Heart left ventricle (tissue), 16 donors: ENCODE measurements at regions not wholly inside any gene's neighbourhood (a gene's known extent, or its start where the extent isn't known, plus 50 kb on each side); places are given as distances from the start of the nearest gene placed in this dataset.

Source experiments
- ATAC-seq, 4 donors: fragments of 200-7000 bp; cut with Tn5 transposase; one replicate each; pipeline ENCODE4 v1.9.1; 2020 to 2022; ENCODE audit warnings: moderate library complexity in 4 of 4, mild to moderate bottlenecking in 3 of 4, moderate number of reproducible peaks in 1 of 4
- DNase-seq, 5 donors: peaks; one replicate each; pipeline ENCODE4 v3.0.0-alpha.2; 2020
- H3K27ac ChIP-seq, 12 donors: fragments of 200-600 bp; sonication (generic) in 4 of 12; one replicate each; pipeline versions ENCODE4 v1.5.0 to v1.8.0; 2016 to 2022; ENCODE audit warnings: mild to moderate bottlenecking in 2 of 12
- H3K27me3 ChIP-seq, 9 donors: fragments of 200-600 bp; sonication (generic) in 2 of 9; one replicate each; pipeline versions ENCODE4 v1.5.1 to v1.8.0; 2016 to 2022; ENCODE audit warnings: mild to moderate bottlenecking in 3 of 9
- H3K36me3 ChIP-seq, 9 donors: fragments of 200-600 bp; sonication (generic) in 2 of 9; one replicate each; pipeline versions ENCODE4 v1.5.0 to v1.8.0; 2018 to 2022; ENCODE audit warnings: mild to moderate bottlenecking in 2 of 9
- H3K4me1 ChIP-seq, 12 donors: fragments of 200-600 bp; sonication (generic) in 4 of 12; one replicate each; pipeline versions ENCODE4 v1.5.0 to v1.8.0; 2016 to 2022; ENCODE audit warnings: mild to moderate bottlenecking in 3 of 12
- H3K4me3 ChIP-seq, 12 donors: fragments of 200-600 bp; sonication (generic) in 4 of 12; one replicate each; pipeline versions ENCODE4 v1.5.0 to v1.8.0; 2017 to 2022; ENCODE audit warnings: mild to moderate bottlenecking in 9 of 12, moderate library complexity in 4 of 12
- H3K9me3 ChIP-seq, 12 donors: fragments of 200-600 bp; sonication (generic) in 4 of 12; one replicate each; pipeline versions ENCODE4 v1.5.0 to v1.8.0; 2016 to 2022; ENCODE audit warnings: mild to moderate bottlenecking in 1 of 12
- POLR2A ChIP-seq, 2 donors: fragments of 450-650 bp; IDR thresholded peaks; one replicate each; pipeline ENCODE4 v1.6.1; 2017; ENCODE audit warnings: antibody characterized with exemption in 2 of 2, mild to moderate bottlenecking in 2 of 2, moderate library complexity in 2 of 2
- WGBS, 4 donors: extraction: QIAGEN DNeasy Blood & Tissue Kit in 2 of 4; methylation state at CpG; one replicate each; pipeline versions ENCODE4 v1.1.5 to v1.1.7; 2013 to 2018; 5-methylcytosine and 5-hydroxymethylcytosine counted together
- intact Hi-C, 10 donors: fragments of 100-400 bp; cut with DNase I; formaldehyde crosslinking; loops; one replicate each; pipeline versions ENCODE4 v1.11.1 to v1.14.2; 2022
- TF ChIP-seq, protein P1 (sequence below), 12 donors: fragments of 200-600 bp; sonication (generic) in 4 of 12; IDR thresholded peaks; one replicate each; pipeline versions ENCODE4 v1.5.0 to v1.8.0; 2018 to 2022; ENCODE audit warnings: antibody characterized with exemption in 12 of 12, mild to moderate bottlenecking in 5 of 12
- donor health status: ischemic (EF 13 %, LVEDD 7.1; RV severe dilation, severe dysfunction).
- donor health status: healthy with polysubstance abuse.
- donor health status: DM: no; HTN: yes; CAD: no.
- donor health status: DM: no; HTN: no; CAD: no.
- donor health status: ischemic (EF 25% LVEDD 6.9; RV normal size, moderate dysfunction).
- donor health status: ischemic (EF 25% LVEDD 5.7; RV mildly dilated, moderate dysfunction).
- donor health status: healthy.
- donor health status: DM: yes; HTN: yes; CAD: no.
- donor health status: ischemic (EF 35%, LVEDD 5.7; RV mildly dilated, moderate dysfunction).
- donor health status: nonischemic (EF 11% LVEDD 7.7; RV severe dilation, severe dysfunction).
- donor health status: DM: yes; HTN: yes; CAD: no.
- donor health status: PGD.
- donor health status: ischemic (EF 29% LVEDD 5.4; RV normal size, mild dysfunction).
- donor health status: nonischemic (EF 23%, LVEDD 6.1; RV moderate dilation, normal function).

GRCh38 chr16:35365675-35366074, 1906.3 kb downstream of the TP53TG3F start:
- WGBS, 4 donors, result 49 to 77% (median 60%) methylated on average over 2 of the region's 2 CpGs
- intact Hi-C loops, result loop anchor here in 2 of 10 donors (10.0 kb wide), 2 partner anchors 61 to 369 kb away; no protein-coding TSS in a partner anchor
- Histone ChIP-seq H3K9me3 (no peaks in the 10 kb centered on the region), H3K27me3 (no peaks in the 10 kb centered on the region), H3K4me1 (no peaks in the 10 kb centered on the region), H3K36me3 (no peaks in the 10 kb centered on the region), H3K4me3 (no peak overlapping the region), H3K27ac (no peak overlapping the region)
- no peak for TF ChIP-seq POLR2A (IDR thresholded peaks at IDR 0.05)
- ATAC-seq, result no peak
- no peak for DNase-seq

DNA sequence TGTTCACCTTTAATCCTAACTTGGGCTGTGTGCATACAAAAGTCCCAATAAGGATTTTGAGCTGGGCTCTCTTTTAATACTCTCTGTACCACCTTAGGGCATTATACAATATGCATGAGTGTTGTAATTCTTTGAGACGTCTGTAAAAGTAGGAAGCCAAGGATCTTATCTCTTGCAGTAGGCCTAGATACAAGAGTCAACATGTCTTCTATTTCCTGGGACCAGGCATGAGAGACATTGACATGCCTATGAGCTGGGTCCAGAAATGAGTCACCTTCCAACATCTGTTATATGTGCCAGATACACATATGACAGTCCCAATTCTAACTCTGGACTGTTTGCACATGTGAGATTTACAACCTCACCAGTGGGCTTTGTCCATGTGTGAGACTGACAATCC, 1911.2 kb downstream of the TP53TG3F start:
- Histone ChIP-seq H3K4me3 (no peak overlapping the region), H3K36me3 (no peaks in the 10 kb centered on the region), H3K9me3 (no peaks in the 10 kb centered on the region), H3K4me1 (no peaks in the 10 kb centered on the region), H3K27me3 (no peaks in the 10 kb centered on the region), H3K27ac (no peak overlapping the region)
- DNase-seq (no peak), ATAC-seq (no peak)
- intact Hi-C loops, result no loop called here
- TF ChIP-seq POLR2A (IDR thresholded peaks at IDR 0.05), result no peak
- TF ChIP-seq, protein P1, sequence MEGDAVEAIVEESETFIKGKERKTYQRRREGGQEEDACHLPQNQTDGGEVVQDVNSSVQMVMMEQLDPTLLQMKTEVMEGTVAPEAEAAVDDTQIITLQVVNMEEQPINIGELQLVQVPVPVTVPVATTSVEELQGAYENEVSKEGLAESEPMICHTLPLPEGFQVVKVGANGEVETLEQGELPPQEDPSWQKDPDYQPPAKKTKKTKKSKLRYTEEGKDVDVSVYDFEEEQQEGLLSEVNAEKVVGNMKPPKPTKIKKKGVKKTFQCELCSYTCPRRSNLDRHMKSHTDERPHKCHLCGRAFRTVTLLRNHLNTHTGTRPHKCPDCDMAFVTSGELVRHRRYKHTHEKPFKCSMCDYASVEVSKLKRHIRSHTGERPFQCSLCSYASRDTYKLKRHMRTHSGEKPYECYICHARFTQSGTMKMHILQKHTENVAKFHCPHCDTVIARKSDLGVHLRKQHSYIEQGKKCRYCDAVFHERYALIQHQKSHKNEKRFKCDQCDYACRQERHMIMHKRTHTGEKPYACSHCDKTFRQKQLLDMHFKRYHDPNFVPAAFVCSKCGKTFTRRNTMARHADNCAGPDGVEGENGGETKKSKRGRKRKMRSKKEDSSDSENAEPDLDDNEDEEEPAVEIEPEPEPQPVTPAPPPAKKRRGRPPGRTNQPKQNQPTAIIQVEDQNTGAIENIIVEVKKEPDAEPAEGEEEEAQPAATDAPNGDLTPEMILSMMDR (IDR thresholded peaks at IDR 0.05), result no peak
- 53 to 83% (median 70%) methylated on average over 1 of the region's 1 CpG for WGBS, 4 donors

DNA sequence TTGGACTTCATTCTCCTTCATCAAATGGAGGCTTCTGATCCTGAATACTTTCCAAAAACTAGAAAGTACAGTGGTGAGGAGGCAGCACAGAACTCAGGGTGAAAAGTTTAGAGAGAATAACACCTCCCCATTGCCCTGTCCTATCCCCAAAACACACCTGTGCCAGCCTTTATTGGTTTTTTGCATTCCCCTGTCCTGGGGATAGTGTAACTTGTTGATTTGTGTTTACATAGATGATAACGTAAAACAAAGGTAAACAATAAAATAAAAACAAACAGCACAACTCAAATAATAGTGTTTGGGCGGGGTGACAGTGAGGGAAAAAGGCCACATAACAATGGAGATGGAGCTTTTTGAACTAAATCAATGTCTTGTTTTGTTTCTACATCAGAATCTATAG, 1917.7 kb downstream of the TP53TG3F start:
- WGBS, 4 donors, result 33 to 42% (median 36%) methylated on average over 2 of the region's 2 CpGs
- H3K27me3 ChIP-seq, result peaks cover 0 to 4% (median 0%) of the 10 kb centered on the region in 9 donors
- no peaks in the 10 kb centered on the region for H3K36me3 ChIP-seq
- TF ChIP-seq, protein P1 (IDR thresholded peaks at IDR 0.05), result no peak
- TF ChIP-seq POLR2A (IDR thresholded peaks at IDR 0.05), result no peak
- DNase-seq (no peak), ATAC-seq (no peak)
- intact Hi-C loops, result no loop called here
- H3K9me3 ChIP-seq, result no peaks in the 10 kb centered on the region
- no peak overlapping the region for H3K27ac ChIP-seq
- no peak overlapping the region for H3K4me3 ChIP-seq
- H3K4me1 ChIP-seq, result no peaks in the 10 kb centered on the region

GRCh38 chr16:35386619-35387018, 1927.2 kb downstream of the TP53TG3F start:
- no peak for ATAC-seq
- H3K9me3 ChIP-seq, result no peaks in the 10 kb centered on the region
- 35 to 46% (median 40%) methylated on average over 2 of the region's 2 CpGs for WGBS, 4 donors

More at GRCh38 chr16:35386619-35387018, 1927.2 kb downstream of the TP53TG3F start:
- TF ChIP-seq POLR2A (IDR thresholded peaks at IDR 0.05), result no peak
- TF ChIP-seq, protein P1 (IDR thresholded peaks at IDR 0.05), result no peak
- no peaks in the 10 kb centered on the region for H3K36me3 ChIP-seq
- intact Hi-C loops, result no loop called here
- H3K27me3 ChIP-seq, result no peaks in the 10 kb centered on the region
- no peak for DNase-seq
- H3K4me3 ChIP-seq, result no peak overlapping the region
- H3K4me1 ChIP-seq, result no peaks in the 10 kb centered on the region
- no peak overlapping the region for H3K27ac ChIP-seq
